Type B pancreatic cell (in vitro differentiated cells): ENCODE measurements at regions not wholly inside any gene's neighbourhood (a gene's known extent, or its start where the extent isn't known, plus 50 kb on each side); places are given as distances from the start of the nearest gene placed in this dataset.

ENCODE experiments used
- DNase-seq: peaks from one replicate; pipeline ENCODE4 v3.0.0; 2021; ENCODE audit warnings: mixed read lengths; ENCODE audit not compliant: unreplicated experiment; ENCODE audit errors: extremely low spot score
- H3K27ac Mint-ChIP-seq: 2 replicates; pipeline ENCODE4 v1.8.0; 2021; ENCODE audit warnings: mild to moderate bottlenecking, mixed read lengths
- H3K27me3 Mint-ChIP-seq: 2 replicates; pipeline ENCODE4 v1.8.0; 2021; ENCODE audit warnings: mixed read lengths
- H3K36me3 Mint-ChIP-seq: 2 replicates; pipeline ENCODE4 v1.8.0; 2021; ENCODE audit warnings: mixed read lengths
- H3K4me1 Mint-ChIP-seq: one replicate; pipeline ENCODE4 v1.8.0; 2021; ENCODE audit warnings: mixed read lengths; ENCODE audit not compliant: unreplicated experiment
- H3K4me3 Mint-ChIP-seq: 2 replicates; pipeline ENCODE4 v1.8.0; 2021; ENCODE audit warnings: mild to moderate bottlenecking, mixed read lengths
- H3K9me3 Mint-ChIP-seq: 2 replicates; pipeline ENCODE4 v1.8.0; 2021; ENCODE audit warnings: mixed read lengths
- TF ChIP-seq, protein P1 (sequence below): fragments of 200-600 bp; sonication (generic); conservative IDR thresholded peaks from 2 replicates; pipeline ENCODE4 v1.5.0; 2021; ENCODE audit warnings: antibody characterized with exemption, mild to moderate bottlenecking

GRCh38 chr3:84128024-84128423, 830.8 kb upstream of the CADM2 start:
- TF ChIP-seq, protein P1, sequence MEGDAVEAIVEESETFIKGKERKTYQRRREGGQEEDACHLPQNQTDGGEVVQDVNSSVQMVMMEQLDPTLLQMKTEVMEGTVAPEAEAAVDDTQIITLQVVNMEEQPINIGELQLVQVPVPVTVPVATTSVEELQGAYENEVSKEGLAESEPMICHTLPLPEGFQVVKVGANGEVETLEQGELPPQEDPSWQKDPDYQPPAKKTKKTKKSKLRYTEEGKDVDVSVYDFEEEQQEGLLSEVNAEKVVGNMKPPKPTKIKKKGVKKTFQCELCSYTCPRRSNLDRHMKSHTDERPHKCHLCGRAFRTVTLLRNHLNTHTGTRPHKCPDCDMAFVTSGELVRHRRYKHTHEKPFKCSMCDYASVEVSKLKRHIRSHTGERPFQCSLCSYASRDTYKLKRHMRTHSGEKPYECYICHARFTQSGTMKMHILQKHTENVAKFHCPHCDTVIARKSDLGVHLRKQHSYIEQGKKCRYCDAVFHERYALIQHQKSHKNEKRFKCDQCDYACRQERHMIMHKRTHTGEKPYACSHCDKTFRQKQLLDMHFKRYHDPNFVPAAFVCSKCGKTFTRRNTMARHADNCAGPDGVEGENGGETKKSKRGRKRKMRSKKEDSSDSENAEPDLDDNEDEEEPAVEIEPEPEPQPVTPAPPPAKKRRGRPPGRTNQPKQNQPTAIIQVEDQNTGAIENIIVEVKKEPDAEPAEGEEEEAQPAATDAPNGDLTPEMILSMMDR, result no peak
- no peak for DNase-seq
- Mint-ChIP-seq H3K27me3 (no peaks in the 10 kb centered on the region), H3K27ac (no peak overlapping the region), H3K4me1 (peaks cover 3% of the 10 kb centered on the region), H3K4me3 (no peak overlapping the region), H3K36me3 (no peaks in the 10 kb centered on the region), H3K9me3 (no peaks in the 10 kb centered on the region)

DNA sequence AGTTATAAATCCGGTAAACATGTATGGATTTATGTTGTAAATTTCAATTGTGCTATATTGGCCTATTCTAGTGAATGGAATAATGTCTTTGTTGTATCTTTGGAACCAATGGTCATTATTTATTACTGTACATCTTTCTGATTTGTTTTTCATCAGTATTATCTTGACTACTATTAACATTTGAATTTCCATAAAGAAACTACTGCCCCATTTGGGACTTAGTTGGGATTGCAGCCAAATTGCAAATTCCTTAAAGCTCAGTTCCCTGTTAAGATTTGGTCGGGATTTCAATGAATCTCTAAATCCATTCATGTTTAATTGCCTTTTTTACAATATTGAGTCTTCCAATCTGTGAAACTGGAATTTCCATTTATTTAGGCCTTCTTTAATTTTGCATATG, 822.4 kb upstream of the CADM2 start:
- TF ChIP-seq, protein P1, result peak; percentile 52
- H3K9me3 Mint-ChIP-seq, result no peaks in the 10 kb centered on the region
- no peak overlapping the region for H3K27ac Mint-ChIP-seq
- DNase-seq, result no peak
- H3K36me3 Mint-ChIP-seq, result no peaks in the 10 kb centered on the region
- H3K27me3 Mint-ChIP-seq, result no peaks in the 10 kb centered on the region
- peaks cover 6% of the 10 kb centered on the region for H3K4me1 Mint-ChIP-seq
- H3K4me3 Mint-ChIP-seq, result no peak overlapping the region

GRCh38 chr3:84140631-84141030, 818.2 kb upstream of the CADM2 start:
- H3K27me3 Mint-ChIP-seq, result no peaks in the 10 kb centered on the region
- no peaks in the 10 kb centered on the region for H3K4me1 Mint-ChIP-seq
- DNase-seq, result no peak
- H3K36me3 Mint-ChIP-seq, result no peaks in the 10 kb centered on the region
- TF ChIP-seq, protein P1, result no peak
- H3K4me3 Mint-ChIP-seq, result no peak overlapping the region
- H3K9me3 Mint-ChIP-seq, result no peaks in the 10 kb centered on the region
- no peak overlapping the region for H3K27ac Mint-ChIP-seq

- Mint-ChIP-seq H3K27ac (no peak overlapping the region), H3K27me3 (no peaks in the 10 kb centered on the region), H3K4me1 (no peaks in the 10 kb centered on the region), H3K36me3 (no peaks in the 10 kb centered on the region), H3K9me3 (no peaks in the 10 kb centered on the region), H3K4me3 (no peak overlapping the region)
- no peak for DNase-seq
- TF ChIP-seq, protein P1, result no peak
These were observed 817.2 kb upstream of the CADM2 start for GRCh38 chr3:84141571-84141970.

GRCh38 chr3:84165328-84165727, 793.5 kb upstream of the CADM2 start:
- H3K36me3 Mint-ChIP-seq, result no peaks in the 10 kb centered on the region
- TF ChIP-seq, protein P1, result no peak
- no peaks in the 10 kb centered on the region for H3K9me3 Mint-ChIP-seq
- H3K27me3 Mint-ChIP-seq, result no peaks in the 10 kb centered on the region
- H3K4me1 Mint-ChIP-seq, result no peaks in the 10 kb centered on the region
- H3K4me3 Mint-ChIP-seq, result no peak overlapping the region
- H3K27ac Mint-ChIP-seq, result no peak overlapping the region
- no peak for DNase-seq

GRCh38 chr3:84175449-84175848, 783.3 kb upstream of the CADM2 start:
- H3K9me3 Mint-ChIP-seq, result peaks cover 5% of the 10 kb centered on the region
- TF ChIP-seq, protein P1, result no peak
- H3K27ac Mint-ChIP-seq, result no peak overlapping the region
- H3K27me3 Mint-ChIP-seq, result no peaks in the 10 kb centered on the region
- no peak for DNase-seq
- no peaks in the 10 kb centered on the region for H3K4me1 Mint-ChIP-seq
- H3K36me3 Mint-ChIP-seq, result no peaks in the 10 kb centered on the region
- no peak overlapping the region for H3K4me3 Mint-ChIP-seq
